Lower leg skin (tissue), 4 donors: ENCODE measurements at regions not wholly inside any gene's neighbourhood (a gene's known extent, or its start where the extent isn't known, plus 50 kb on each side); places are given as distances from the start of the nearest gene placed in this dataset.

ENCODE experiments used
- DNase-seq, 2 donors: peaks; one replicate each; pipeline ENCODE4 v3.0.0-alpha.2; 2019; ENCODE audit warnings: low spot score in 2 of 2
- H3K4me3 ChIP-seq: fragments of 200-600 bp; sonication (generic); 2 replicates; pipeline ENCODE4 v1.5.1; 2017; ENCODE audit warnings: mild to moderate bottlenecking, low read depth; ENCODE audit not compliant: poor library complexity, severe bottlenecking
- POLR2A ChIP-seq, 2 donors: fragments of 450-650 bp; IDR thresholded peaks; one replicate each; pipeline ENCODE4 v1.6.1; 2016 to 2017; ENCODE audit warnings: antibody characterized with exemption in 2 of 2, mild to moderate bottlenecking in 1 of 2, moderate library complexity in 1 of 2
- WGBS, 2 donors: methylation state at CpG; one replicate each; pipeline ENCODE4 v1.1.5; 2018; 5-methylcytosine and 5-hydroxymethylcytosine counted together
- intact Hi-C: fragments of 100-400 bp; cut with DNase I; formaldehyde crosslinking; loops from one replicate; pipeline ENCODE4 v1.15.0; 2023; ENCODE audit warnings: low total_unique reads
- TF ChIP-seq, protein P1 (sequence below), 3 donors: fragments of 450-650 bp; IDR thresholded peaks; one replicate each; pipeline ENCODE4 v1.5.1; 2016; ENCODE audit warnings: antibody characterized with exemption in 3 of 3, mild to moderate bottlenecking in 3 of 3, moderate library complexity in 2 of 3

DNA sequence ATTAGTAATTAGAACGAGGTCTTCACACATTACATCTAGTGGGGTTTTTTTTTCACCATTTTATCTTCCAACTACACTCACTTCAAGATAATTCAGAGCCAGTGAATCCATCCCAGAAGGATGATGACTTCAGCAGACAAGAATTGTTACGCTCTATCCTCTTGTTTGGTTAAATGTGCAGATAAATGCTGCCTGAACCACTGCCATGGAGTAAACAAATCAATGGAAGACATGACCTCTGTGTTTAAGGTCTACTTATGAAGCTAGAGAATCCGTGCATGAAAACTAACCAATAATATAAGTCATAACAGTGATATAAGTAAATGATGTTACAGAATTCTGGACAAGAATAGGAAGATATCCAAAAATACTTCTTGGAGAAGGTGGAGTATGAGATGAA is 602.6 kb downstream of the TLR4 start:
- intact Hi-C loops: no loop called here
- 77% methylated on average over 3 of the region's 3 CpGs for WGBS, 2 donors
- DNase-seq: no peak
- no peak overlapping the region for H3K4me3 ChIP-seq
- TF ChIP-seq POLR2A (IDR thresholded peaks at IDR 0.05): no peak
- TF ChIP-seq, protein P1, sequence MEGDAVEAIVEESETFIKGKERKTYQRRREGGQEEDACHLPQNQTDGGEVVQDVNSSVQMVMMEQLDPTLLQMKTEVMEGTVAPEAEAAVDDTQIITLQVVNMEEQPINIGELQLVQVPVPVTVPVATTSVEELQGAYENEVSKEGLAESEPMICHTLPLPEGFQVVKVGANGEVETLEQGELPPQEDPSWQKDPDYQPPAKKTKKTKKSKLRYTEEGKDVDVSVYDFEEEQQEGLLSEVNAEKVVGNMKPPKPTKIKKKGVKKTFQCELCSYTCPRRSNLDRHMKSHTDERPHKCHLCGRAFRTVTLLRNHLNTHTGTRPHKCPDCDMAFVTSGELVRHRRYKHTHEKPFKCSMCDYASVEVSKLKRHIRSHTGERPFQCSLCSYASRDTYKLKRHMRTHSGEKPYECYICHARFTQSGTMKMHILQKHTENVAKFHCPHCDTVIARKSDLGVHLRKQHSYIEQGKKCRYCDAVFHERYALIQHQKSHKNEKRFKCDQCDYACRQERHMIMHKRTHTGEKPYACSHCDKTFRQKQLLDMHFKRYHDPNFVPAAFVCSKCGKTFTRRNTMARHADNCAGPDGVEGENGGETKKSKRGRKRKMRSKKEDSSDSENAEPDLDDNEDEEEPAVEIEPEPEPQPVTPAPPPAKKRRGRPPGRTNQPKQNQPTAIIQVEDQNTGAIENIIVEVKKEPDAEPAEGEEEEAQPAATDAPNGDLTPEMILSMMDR (IDR thresholded peaks at IDR 0.05): no peak

DNA sequence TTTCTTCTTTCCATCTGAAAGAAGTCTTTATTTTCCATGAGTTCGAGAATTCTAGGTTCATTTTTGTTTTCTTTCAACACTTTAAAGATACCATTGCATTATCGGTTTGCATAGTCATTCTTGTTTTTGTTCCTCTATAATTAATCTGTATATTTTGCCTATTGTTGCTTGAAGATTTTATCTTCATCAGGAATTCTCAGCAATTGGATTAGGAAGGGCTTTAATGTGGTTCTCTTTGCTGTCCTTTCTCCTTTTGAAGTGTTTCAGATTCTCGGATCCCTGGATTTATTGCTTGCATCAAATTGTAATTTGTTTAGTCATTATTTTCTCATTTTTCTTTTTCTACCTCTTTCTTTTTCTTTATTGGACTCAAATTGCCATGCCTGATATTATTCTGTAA is 609.8 kb downstream of the TLR4 start:
- no peak overlapping the region for H3K4me3 ChIP-seq
- no peak for DNase-seq
- WGBS, 2 donors: 67 to 69% methylated on average over 3 of the region's 3 CpGs
- intact Hi-C loops: loop anchor here (2.0 kb wide), 1 partner anchor 43 kb away; no protein-coding TSS in a partner anchor
- TF ChIP-seq, protein P1 (IDR thresholded peaks at IDR 0.05): no peak
- TF ChIP-seq POLR2A (IDR thresholded peaks at IDR 0.05): no peak

DNA sequence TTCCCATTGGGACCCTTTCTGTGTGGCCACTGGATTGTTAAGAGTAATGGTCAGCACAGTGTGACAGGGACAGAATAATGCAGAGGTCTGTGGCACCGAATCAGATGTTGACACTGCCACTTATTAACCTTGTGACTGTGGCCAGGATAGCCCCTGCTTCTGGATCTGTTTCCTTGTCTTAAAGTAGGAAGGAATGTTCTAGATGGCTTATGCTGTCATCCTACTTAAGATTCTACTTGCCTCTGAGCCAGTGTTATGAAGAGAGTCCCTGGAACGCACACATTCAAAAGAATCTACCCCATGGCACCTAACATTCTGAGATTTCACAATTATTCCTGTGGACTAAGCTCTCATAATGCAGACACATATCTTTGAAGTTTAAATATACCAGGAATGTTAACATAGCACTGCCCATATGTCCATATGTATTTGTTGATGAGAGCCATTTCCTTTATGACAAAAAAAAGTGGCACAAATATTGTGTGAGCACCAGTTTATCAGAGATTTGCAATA is 612.7 kb downstream of the TLR4 start:
- 73 to 77% methylated on average over 2 of the region's 2 CpGs for WGBS, 2 donors
- TF ChIP-seq POLR2A (IDR thresholded peaks at IDR 0.05): no peak
- TF ChIP-seq, protein P1 (IDR thresholded peaks at IDR 0.05): no peak
- H3K4me3 ChIP-seq: no peak overlapping the region
- intact Hi-C loops: no loop called here
- DNase-seq: no peak

DNA sequence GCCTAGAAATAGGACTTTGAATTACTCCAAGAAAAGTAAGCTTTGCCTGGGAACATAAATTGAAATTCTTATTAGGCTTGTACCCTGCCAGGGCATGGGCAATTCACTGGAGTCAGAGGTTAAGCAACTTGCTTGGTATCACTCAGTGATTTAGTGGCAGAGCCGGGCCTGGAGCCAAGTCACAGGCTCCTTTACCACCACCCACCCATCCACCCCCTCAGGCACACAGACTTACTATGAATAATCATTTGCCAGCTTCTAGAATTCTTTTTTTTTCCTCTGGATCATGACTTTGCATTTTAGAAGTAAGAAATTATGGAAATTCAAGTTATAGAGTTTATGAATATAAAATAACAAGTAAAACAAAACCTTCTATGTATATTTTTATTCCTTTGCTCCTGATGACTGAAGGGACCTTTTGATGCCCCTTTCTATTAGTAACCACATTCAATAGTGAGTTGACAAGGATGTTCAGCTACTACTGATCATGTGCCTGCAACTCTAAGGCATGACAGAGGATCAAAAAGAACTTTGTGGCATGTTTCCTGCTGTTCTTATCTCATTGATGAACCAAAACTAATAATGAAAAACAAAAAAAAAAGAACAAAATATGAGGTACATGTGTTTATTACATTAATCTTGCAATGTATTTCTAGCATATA is 614.7 kb downstream of the TLR4 start:
- WGBS, 2 donors: 15 to 18% methylated on average over 1 of the region's 1 CpG
- TF ChIP-seq POLR2A (IDR thresholded peaks at IDR 0.05): no peak
- TF ChIP-seq, protein P1 (IDR thresholded peaks at IDR 0.05): no peak
- intact Hi-C loops: no loop called here

DNA sequence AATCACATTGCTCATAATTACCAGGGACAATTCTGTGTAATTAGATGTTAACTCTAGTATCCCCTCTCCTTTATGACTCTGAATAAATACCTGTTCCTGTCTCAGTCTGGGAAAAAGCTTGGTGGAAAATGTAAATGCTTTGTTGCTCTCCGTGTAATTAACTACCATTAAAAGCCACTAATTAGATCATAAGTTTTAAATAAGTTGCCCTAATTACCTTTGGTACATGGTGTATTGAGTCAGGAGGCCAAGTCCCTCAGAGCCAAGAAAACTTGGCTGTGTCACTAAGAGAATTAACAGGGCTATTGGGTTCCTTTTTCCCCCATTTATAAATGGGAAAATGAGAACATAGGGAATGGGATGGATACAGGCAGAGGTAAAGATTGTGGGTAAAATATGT is 617.6 kb downstream of the TLR4 start:
- 50% methylated on average over 1 of the region's 1 CpG for WGBS, 2 donors
- no peak for DNase-seq
- intact Hi-C loops: no loop called here
- no peak overlapping the region for H3K4me3 ChIP-seq
- TF ChIP-seq POLR2A (IDR thresholded peaks at IDR 0.05): no peak
- TF ChIP-seq, protein P1 (IDR thresholded peaks at IDR 0.05): no peak

More for the DNA sequence above, 614.7 kb downstream of the TLR4 start:
- no peak overlapping the region for H3K4me3 ChIP-seq
- peak in 1 of 2 donors; percentile 15 for DNase-seq

DNA sequence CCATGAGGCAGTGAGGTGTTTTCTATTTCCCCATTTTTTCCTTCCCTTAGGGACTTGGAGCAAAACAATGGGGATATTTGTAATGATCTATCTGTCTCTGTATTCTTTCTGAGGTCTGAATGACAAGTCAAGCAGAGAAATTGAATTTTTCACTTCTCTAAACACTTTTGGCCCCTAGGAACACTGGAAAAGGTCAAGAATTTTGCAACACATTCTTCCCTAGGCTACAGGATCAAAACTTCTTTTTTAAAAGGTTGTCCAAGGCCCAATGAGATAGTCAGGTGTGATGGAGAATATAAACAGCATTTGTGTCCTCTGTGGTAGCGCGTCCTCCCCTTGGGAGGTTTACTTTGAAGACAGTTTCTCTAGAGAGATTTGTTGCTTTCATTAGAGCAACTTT is 620.5 kb downstream of the TLR4 start:
- intact Hi-C loops: no loop called here
- 74 to 94% methylated on average over 2 of the region's 2 CpGs for WGBS, 2 donors
- TF ChIP-seq, protein P1 (IDR thresholded peaks at IDR 0.05): no peak
- no peak for TF ChIP-seq POLR2A (IDR thresholded peaks at IDR 0.05)

More for the DNA sequence above, 620.5 kb downstream of the TLR4 start:
- H3K4me3 ChIP-seq: no peak overlapping the region
- no peak for DNase-seq
